ENCODE measurements at regions not wholly inside any gene's neighbourhood (a gene's known extent, or its start where the extent isn't known, plus 50 kb on each side); places are given as distances from the start of the nearest gene placed in this dataset.

DNA sequence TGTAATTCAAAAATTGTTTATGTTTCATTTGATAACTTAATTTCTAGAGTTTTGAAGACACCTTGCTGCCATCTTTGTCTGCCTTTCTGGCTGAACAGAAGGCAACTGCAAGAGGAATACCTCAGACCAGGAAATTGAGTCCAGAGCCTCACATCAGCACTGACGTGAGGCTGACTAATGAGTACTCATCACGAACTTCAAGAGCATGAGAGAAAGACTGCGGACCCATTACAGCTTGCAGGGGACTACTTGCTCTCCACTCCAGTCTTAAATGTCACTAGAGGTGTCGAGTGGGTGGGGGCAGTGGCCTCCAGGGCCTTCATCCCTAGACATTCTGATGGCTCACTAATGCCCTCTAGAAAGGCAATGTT is 109.5 kb upstream of the SSTR4 start:
- TF ChIP-seq, protein P1, sequence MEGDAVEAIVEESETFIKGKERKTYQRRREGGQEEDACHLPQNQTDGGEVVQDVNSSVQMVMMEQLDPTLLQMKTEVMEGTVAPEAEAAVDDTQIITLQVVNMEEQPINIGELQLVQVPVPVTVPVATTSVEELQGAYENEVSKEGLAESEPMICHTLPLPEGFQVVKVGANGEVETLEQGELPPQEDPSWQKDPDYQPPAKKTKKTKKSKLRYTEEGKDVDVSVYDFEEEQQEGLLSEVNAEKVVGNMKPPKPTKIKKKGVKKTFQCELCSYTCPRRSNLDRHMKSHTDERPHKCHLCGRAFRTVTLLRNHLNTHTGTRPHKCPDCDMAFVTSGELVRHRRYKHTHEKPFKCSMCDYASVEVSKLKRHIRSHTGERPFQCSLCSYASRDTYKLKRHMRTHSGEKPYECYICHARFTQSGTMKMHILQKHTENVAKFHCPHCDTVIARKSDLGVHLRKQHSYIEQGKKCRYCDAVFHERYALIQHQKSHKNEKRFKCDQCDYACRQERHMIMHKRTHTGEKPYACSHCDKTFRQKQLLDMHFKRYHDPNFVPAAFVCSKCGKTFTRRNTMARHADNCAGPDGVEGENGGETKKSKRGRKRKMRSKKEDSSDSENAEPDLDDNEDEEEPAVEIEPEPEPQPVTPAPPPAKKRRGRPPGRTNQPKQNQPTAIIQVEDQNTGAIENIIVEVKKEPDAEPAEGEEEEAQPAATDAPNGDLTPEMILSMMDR (IDR thresholded peaks at IDR 0.05) = no peak
- no peak for TF ChIP-seq EZH2 (IDR thresholded peaks at IDR 0.05; ENCODE audit: borderline replicate concordance, insufficient read depth, low read depth, low read length, poor library complexity, severe bottlenecking)
